Cardiac fibroblast (primary cell): ENCODE measurements at regions not wholly inside any gene's neighbourhood (a gene's known extent, or its start where the extent isn't known, plus 50 kb on each side); places are given as distances from the start of the nearest gene placed in this dataset.
A peak's percentile ranks its signal among the peaks of the same experiment; 100 is the strongest.

Source experiments
- DNase-seq, 2 donors: peaks; one replicate each; pipeline versions ENCODE4 v3.0.0 to v3.0.0-alpha.2; 2010; ENCODE audit warnings: low read depth in 2 of 2
- H3K4me3 ChIP-seq, 2 donors: replicated peaks in 1 of 2; 1 replicate in 1 of 2; 2 replicates in 1 of 2; pipeline ENCODE4 v1.5.1; 2011; ENCODE audit warnings: low read depth in 2 of 2, low read length in 2 of 2, mild to moderate bottlenecking in 2 of 2, moderate library complexity in 1 of 2
- TF ChIP-seq, protein P1 (sequence below): IDR thresholded peaks from one replicate; pipeline ENCODE4 v1.5.1; 2011; ENCODE audit warnings: low read depth, mild to moderate bottlenecking, low read length, inconsistent platforms

DNA sequence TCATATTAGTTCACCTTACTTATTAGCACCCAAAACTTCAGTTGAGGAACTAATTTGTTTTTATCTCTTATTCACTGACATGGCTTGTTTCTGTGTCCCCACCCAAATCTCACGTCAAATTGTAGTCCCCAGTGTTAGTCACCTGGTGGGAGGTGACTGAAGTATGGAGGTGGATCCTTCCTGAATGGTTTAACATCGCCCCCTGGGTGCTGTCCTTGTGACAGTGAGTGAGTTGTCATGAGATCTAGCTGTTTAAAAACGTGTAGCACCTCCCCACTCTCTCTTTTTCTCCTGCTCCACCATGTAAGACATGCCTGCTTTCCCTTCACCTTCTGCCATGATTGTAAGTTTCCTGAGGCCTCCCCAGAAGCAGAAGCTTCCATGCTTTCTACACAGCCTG is 75.0 kb upstream of the HECTD2 start:
- TF ChIP-seq, protein P1, sequence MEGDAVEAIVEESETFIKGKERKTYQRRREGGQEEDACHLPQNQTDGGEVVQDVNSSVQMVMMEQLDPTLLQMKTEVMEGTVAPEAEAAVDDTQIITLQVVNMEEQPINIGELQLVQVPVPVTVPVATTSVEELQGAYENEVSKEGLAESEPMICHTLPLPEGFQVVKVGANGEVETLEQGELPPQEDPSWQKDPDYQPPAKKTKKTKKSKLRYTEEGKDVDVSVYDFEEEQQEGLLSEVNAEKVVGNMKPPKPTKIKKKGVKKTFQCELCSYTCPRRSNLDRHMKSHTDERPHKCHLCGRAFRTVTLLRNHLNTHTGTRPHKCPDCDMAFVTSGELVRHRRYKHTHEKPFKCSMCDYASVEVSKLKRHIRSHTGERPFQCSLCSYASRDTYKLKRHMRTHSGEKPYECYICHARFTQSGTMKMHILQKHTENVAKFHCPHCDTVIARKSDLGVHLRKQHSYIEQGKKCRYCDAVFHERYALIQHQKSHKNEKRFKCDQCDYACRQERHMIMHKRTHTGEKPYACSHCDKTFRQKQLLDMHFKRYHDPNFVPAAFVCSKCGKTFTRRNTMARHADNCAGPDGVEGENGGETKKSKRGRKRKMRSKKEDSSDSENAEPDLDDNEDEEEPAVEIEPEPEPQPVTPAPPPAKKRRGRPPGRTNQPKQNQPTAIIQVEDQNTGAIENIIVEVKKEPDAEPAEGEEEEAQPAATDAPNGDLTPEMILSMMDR: no peak
- no peak overlapping the region for H3K4me3 ChIP-seq
- DNase-seq: no peak

GRCh38 chr10:91339729-91340128 is 70.4 kb upstream of the HECTD2 start:
- H3K4me3 ChIP-seq: no peak overlapping the region
- no peak for DNase-seq
- TF ChIP-seq, protein P1: no peak

GRCh38 chr10:91340613-91341362 is 69.4 kb upstream of the HECTD2 start:
- no peak overlapping the region for H3K4me3 ChIP-seq
- peak; percentile 73 to 91 for DNase-seq
- TF ChIP-seq, protein P1: no peak

DNA sequence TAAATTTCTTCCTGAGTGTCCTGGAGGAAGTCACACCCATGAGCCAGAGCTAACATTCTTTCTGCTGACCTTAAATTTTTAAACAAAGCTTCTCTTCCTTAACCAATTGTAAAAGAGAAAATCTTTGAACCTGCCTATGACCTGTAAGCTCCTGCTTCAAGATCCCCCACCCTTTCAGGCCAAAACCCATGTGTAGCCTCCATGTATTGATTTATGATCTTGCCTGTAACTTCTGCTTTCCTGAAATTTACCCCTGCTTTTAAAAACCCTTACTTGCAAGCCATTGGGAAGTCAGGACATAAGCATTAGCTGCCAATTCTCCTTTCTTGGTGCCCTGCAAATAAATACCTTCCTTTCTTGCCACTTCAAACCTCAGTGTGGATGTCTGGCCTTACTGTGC is 68.5 kb upstream of the HECTD2 start:
- TF ChIP-seq, protein P1: no peak
- DNase-seq: no peak
- H3K4me3 ChIP-seq: no peak overlapping the region

- no peak overlapping the region for H3K4me3 ChIP-seq
- TF ChIP-seq, protein P1: no peak
- DNase-seq: no peak
Measured at GRCh38 chr10:91343010-91343409, 67.1 kb upstream of the HECTD2 start.

DNA sequence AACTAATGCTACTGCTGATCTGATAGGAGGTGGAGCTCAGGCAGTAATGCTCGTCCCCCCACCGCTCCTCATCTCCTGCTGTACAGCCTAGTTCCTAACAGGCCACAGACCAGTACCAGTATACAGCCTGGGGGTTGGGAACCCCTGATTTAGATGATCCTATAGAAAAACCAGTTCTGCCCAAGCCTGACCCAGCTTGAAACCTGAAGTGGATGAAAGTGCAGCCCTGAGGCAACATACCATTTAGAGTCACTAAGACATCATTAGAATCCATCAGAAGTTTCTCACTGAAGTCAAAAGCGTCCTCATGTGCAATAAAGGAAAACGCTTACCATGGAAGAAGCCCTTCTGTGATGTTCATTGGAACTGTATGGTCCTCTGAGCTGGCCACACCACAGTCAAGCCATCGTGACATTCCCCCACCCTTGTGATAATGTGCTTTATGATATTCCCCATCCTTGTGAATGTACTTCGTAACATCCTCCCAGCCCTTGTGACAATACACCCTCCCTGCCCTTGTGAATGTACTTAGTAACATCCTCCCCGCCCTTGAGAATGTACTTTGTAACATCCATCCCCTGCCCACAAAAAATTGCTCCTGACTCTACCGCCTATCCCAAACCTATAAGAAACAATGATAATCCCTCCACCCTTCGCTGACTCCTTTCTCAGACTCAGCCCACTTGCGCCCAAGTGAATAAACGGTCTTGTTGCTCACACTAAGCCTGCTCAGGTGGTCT is 65.9 kb upstream of the HECTD2 start:
- DNase-seq: no peak
- no peak overlapping the region for H3K4me3 ChIP-seq
- TF ChIP-seq, protein P1: no peak
